ENCODE measurements at regions not wholly inside any gene's neighbourhood (a gene's known extent, or its start where the extent isn't known, plus 50 kb on each side); places are given as distances from the start of the nearest gene placed in this dataset.
"Not testable (repeated sequence)": the region's sequence is repeated elsewhere in the genome, so short reads cannot be mapped to it uniquely, and the experiment has no call there.

- H3K4me3 ChIP-seq (ENCODE audit: low read depth, poor library complexity, severe bottlenecking), result no peak overlapping the region
- intact Hi-C loops (cut with DNase I; ENCODE audit: low total_unique reads), result loop anchor here (5.0 kb wide), 1 partner anchor 1407 kb away; the partner anchor contains the start of gene TGFA
- DNase-seq (ENCODE audit: low spot score in 2 of 2), result no peak
- TF ChIP-seq CTCF (IDR thresholded peaks at IDR 0.05) (no peak), POLR2A (IDR thresholded peaks at IDR 0.05) (no peak)
Observed at GRCh38 chr2:71959494-71959893, 188.2 kb downstream of the CYP26B1 start.

GRCh38 chr2:71958426-71958825 lies 189.2 kb downstream of the CYP26B1 start:
- intact Hi-C loops (cut with DNase I; ENCODE audit: low total_unique reads), result loop anchor here (5.0 kb wide), 1 partner anchor 1406 kb away; the partner anchor contains the start of gene TGFA
- not testable (repeated sequence) for DNase-seq (ENCODE audit: low spot score in 2 of 2); H3K4me3 ChIP-seq (ENCODE audit: low read depth, poor library complexity, severe bottlenecking)
- WGBS, 2 donors, result 89 to 94% methylated on average over 1 of the region's 1 CpG

DNA sequence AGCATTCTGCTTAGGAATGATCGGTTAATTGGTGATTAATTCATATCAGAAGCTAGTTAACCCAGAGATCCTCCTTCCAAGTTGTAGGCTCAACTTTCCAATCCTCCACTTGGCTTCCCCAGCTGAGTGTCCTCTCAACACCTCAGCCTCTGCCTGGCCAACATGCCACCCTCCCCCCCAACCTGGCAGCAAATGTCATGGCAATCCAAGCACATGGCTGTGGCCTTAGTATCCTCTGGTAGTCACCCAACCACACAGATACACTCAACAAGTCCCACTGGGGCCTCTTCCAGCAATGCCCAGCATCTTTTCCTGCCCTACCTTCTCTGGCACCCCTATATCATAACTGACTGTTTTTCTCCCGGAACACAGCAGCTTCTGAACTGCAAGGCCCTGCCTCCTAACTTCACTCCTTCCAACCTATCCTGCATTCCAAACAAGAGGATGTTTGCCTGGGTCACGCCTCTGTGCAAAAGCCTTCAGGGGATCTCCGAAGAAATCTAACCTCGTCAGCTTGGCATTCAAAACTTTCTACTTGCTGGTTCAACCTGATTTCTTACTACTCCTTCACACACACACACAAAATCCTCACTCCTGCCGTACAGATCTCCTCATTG lies 195.0 kb downstream of the CYP26B1 start:
- 38 to 53% methylated on average over 6 of the region's 6 CpGs for WGBS, 2 donors
- TF ChIP-seq CTCF (IDR thresholded peaks at IDR 0.05) (no peak), POLR2A (IDR thresholded peaks at IDR 0.05) (no peak)
- intact Hi-C loops (cut with DNase I; ENCODE audit: low total_unique reads), result no loop called here
- no peak for DNase-seq (ENCODE audit: low spot score in 2 of 2)
- H3K4me3 ChIP-seq (ENCODE audit: low read depth, poor library complexity, severe bottlenecking), result no peak overlapping the region

DNA sequence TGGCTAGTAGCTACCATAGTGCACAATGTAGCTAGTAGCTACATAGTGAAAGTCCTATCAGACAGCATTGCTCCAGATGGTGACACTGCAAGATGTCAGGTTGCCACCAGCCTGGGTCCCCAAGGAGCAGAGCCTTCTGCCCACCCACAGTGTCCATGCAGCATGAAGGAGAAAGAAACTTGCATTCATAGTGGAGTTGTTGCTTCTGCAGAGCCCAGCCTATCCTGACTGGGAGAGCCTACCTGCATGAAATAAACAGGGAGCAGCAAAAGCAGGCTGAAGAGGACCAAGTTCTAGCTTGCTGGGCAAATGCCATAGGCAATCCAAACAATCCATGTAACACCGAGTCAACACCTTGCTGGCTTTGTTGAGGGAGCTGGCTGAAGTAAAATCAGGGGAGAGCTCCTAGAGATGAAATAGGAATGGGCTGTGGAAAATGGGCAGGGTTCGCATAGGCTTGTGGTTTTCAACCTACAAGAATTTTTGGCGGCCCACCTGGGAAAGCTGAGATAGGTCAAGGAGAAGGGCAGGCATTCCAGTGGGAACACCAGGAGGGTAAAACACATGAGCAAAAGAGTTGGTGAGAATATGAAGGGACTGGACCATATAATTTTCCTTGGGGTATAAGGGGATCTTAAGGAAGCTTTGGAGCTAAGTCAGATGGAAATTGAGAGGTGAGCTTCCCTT lies 195.8 kb downstream of the CYP26B1 start:
- TF ChIP-seq POLR2A (IDR thresholded peaks at IDR 0.05), result no peak
- no peak for DNase-seq (ENCODE audit: low spot score in 2 of 2)
- no peak overlapping the region for H3K4me3 ChIP-seq (ENCODE audit: low read depth, poor library complexity, severe bottlenecking)
- WGBS, 2 donors, result 53 to 75% methylated on average over 3 of the region's 3 CpGs
- intact Hi-C loops (cut with DNase I; ENCODE audit: low total_unique reads), result no loop called here

GRCh38 chr2:71951083-71951468 lies 196.6 kb downstream of the CYP26B1 start:
- WGBS, 2 donors, result 54 to 65% methylated on average over 1 to 2 of the region's 2 CpGs
- no peak for TF ChIP-seq CTCF (IDR thresholded peaks at IDR 0.05)
- TF ChIP-seq POLR2A (IDR thresholded peaks at IDR 0.05), result no peak
- intact Hi-C loops (cut with DNase I; ENCODE audit: low total_unique reads), result no loop called here
- no peak overlapping the region for H3K4me3 ChIP-seq (ENCODE audit: low read depth, poor library complexity, severe bottlenecking)
- no peak for DNase-seq (ENCODE audit: low spot score in 2 of 2)

DNA sequence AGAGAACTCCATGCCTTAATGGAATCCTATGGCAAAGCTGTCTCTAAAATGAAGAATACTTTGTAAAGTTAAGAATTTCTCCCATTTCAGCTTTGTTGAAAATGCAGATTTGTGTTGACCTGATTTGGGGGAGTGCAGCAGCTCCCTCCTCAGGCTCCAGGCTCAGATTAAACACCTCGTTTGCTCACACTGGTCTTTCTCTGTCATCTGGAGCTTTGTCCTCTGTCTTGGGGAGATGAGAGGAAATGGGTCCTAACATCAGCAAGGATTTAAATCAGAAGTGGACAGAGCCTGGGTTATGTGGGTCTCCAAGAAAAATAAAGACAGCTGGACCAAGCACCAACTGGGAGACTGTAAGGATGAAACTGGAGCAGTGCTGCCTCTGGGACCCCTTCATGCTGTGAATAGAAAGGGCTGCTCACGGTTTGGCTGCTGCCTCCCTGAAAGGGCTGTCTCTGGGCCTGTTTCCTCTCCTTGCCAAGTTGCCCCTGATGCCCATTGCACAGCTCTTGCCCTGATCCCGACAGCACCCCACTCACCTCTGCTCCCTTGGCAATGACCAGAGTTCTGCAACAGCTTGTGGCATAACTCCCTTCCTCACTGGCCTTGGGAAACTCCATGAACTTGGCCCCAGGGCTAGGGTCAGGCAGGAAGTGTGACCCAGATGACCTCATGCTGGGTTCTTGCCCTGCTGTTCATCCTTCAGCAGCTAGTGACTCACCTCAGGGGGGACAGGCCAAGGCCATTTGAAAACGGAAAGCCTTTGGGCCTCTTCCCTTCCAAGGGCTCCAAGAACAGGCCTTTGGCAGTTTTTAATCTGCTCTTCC lies 197.2 kb downstream of the CYP26B1 start:
- intact Hi-C loops (cut with DNase I; ENCODE audit: low total_unique reads), result no loop called here
- DNase-seq (ENCODE audit: low spot score in 2 of 2), result peak; percentile 69 to 91
- WGBS, 2 donors, result 51 to 53% methylated on average over 4 of the region's 4 CpGs

More for the DNA sequence above, 197.2 kb downstream of the CYP26B1 start:
- no peak for TF ChIP-seq CTCF (IDR thresholded peaks at IDR 0.05)
- TF ChIP-seq POLR2A (IDR thresholded peaks at IDR 0.05), result no peak
- H3K4me3 ChIP-seq (ENCODE audit: low read depth, poor library complexity, severe bottlenecking), result no peak overlapping the region
